ENCODE measurements at regions not wholly inside any gene's neighbourhood (a gene's known extent, or its start where the extent isn't known, plus 50 kb on each side); places are given as distances from the start of the nearest gene placed in this dataset.

DNA sequence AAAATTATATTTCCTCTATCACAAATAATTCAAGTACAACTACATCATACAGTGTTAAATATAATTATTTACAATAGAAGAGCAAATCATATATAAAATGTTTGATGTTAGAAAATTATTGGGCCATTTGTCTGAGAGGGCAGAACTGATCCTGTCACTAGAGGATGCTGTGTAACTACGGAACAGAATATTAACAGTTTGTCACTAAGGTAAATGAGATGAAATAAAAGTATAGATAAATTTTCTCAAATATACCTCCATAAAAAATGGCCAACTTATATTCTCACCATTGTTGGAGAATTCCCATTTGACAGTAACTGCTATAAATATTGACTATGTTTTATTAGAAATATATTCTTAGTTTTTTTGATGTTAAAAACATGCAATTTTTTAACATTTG is 1067.4 kb upstream of the DDX18 start:
- no peak for TF ChIP-seq POLR2AphosphoS5 (IDR thresholded peaks at IDR 0.05; ENCODE audit: low read depth, low read length)
- no peak for TF ChIP-seq REST (IDR thresholded peaks at IDR 0.05; ENCODE audit: insufficient read depth in 1 of 2, low read depth in 2 of 2, low read length in 2 of 2)
- TF ChIP-seq SIN3A (IDR thresholded peaks at IDR 0.05; ENCODE audit: borderline replicate concordance, insufficient read depth, low read length), result no peak
- TF ChIP-seq FOXP2 (optimal IDR thresholded peaks at IDR 0.05; ENCODE audit: borderline replicate concordance, extremely low read depth, extremely low read length, insufficient read depth), result no peak
- no peak for TF ChIP-seq TAF1 (IDR thresholded peaks at IDR 0.05; ENCODE audit: borderline replicate concordance, insufficient read depth, low read length)

Measured in PFSK-1 (cell line).